ENCODE measurements at regions not wholly inside any gene's neighbourhood (a gene's known extent, or its start where the extent isn't known, plus 50 kb on each side); places are given as distances from the start of the nearest gene placed in this dataset.
"Not testable (repeated sequence)": the region's sequence is repeated elsewhere in the genome, so short reads cannot be mapped to it uniquely, and the experiment has no call there.

- intact Hi-C loops (cut with DNase I) = no loop called here
- no peaks in the 10 kb centered on the region for H3K27me3 ChIP-seq (ENCODE audit: insufficient read depth in 3 of 3, low read length in 2 of 3)
- no peak for TF ChIP-seq CTCF (IDR thresholded peaks at IDR 0.05)
These were observed 117.1 kb upstream of the CHD1 start for GRCh38 chr5:99045871-99046270.

GRCh38 chr5:99043257-99043656, 114.5 kb upstream of the CHD1 start:
- DNase-seq; H3K9me3 ChIP-seq; H3K4me1 ChIP-seq; H3K27me3 ChIP-seq (ENCODE audit: insufficient read depth in 3 of 3, low read length in 2 of 3); H3K4me3 ChIP-seq; H3K27ac ChIP-seq; intact Hi-C loops (cut with DNase I); H3K36me3 ChIP-seq (ENCODE audit: insufficient read depth in 1 of 2, low read depth in 1 of 2); ATAC-seq: not testable (repeated sequence)
- WGBS, 3 donors = 87 to 93% (median 88%) methylated on average over 6 of the region's 6 CpGs

More at GRCh38 chr5:99045871-99046270, 117.1 kb upstream of the CHD1 start:
- DNase-seq = no peak
- H3K9me3 ChIP-seq = peaks cover 7% of the 10 kb centered on the region
- no peaks in the 10 kb centered on the region for H3K4me1 ChIP-seq
- H3K27ac ChIP-seq = no peak overlapping the region
- H3K36me3 ChIP-seq (ENCODE audit: insufficient read depth in 1 of 2, low read depth in 1 of 2) = no peaks in the 10 kb centered on the region
- WGBS, 3 donors = 71 to 86% (median 75%) methylated on average over 4 of the region's 4 CpGs
- no peak for ATAC-seq
- no peak overlapping the region for H3K4me3 ChIP-seq

- Histone ChIP-seq H3K27me3 (ENCODE audit: insufficient read depth in 3 of 3, low read length in 2 of 3) (no peaks in the 10 kb centered on the region), H3K9me3 (peaks cover 7% of the 10 kb centered on the region), H3K4me3 (no peak overlapping the region), H3K36me3 (ENCODE audit: insufficient read depth in 1 of 2, low read depth in 1 of 2) (no peaks in the 10 kb centered on the region), H3K27ac (no peak overlapping the region), H3K4me1 (peaks cover 4% of the 10 kb centered on the region)
- no peak for ATAC-seq
- 67 to 77% (median 72%) methylated on average over 8 of the region's 8 CpGs for WGBS, 3 donors
- peak in 1 of 2 donors; percentile 12 for DNase-seq
- intact Hi-C loops (cut with DNase I) = no loop called here
- TF ChIP-seq CTCF (IDR thresholded peaks at IDR 0.05) = no peak
These were observed 108.9 kb upstream of the CHD1 start for GRCh38 chr5:99037668-99038067.

- Histone ChIP-seq H3K36me3 (ENCODE audit: insufficient read depth in 1 of 2, low read depth in 1 of 2) (no peaks in the 10 kb centered on the region), H3K4me3 (no peak overlapping the region), H3K27ac (no peak overlapping the region), H3K27me3 (ENCODE audit: insufficient read depth in 3 of 3, low read length in 2 of 3) (no peaks in the 10 kb centered on the region), H3K9me3 (no peaks in the 10 kb centered on the region), H3K4me1 (peaks cover 9% of the 10 kb centered on the region)
- TF ChIP-seq CTCF (IDR thresholded peaks at IDR 0.05) = no peak
- intact Hi-C loops (cut with DNase I) = no loop called here
- ATAC-seq (no peak), DNase-seq (no peak)
- WGBS, 3 donors = 80 to 86% (median 81%) methylated on average over 1 of the region's 1 CpG
These were observed 107.1 kb upstream of the CHD1 start for GRCh38 chr5:99035942-99036341.

- Histone ChIP-seq H3K36me3 (ENCODE audit: insufficient read depth in 1 of 2, low read depth in 1 of 2) (no peaks in the 10 kb centered on the region), H3K4me3 (no peak overlapping the region), H3K27ac (no peak overlapping the region), H3K9me3 (no peaks in the 10 kb centered on the region), H3K27me3 (ENCODE audit: insufficient read depth in 3 of 3, low read length in 2 of 3) (no peaks in the 10 kb centered on the region), H3K4me1 (peaks cover 9% of the 10 kb centered on the region)
- no peak for TF ChIP-seq CTCF (IDR thresholded peaks at IDR 0.05)
- 79 to 81% (median 79%) methylated on average over 1 of the region's 1 CpG for WGBS, 3 donors
- intact Hi-C loops (cut with DNase I) = no loop called here
- ATAC-seq (no peak), DNase-seq (no peak)
These were observed 105.5 kb upstream of the CHD1 start for GRCh38 chr5:99034336-99034735.
